WTC11 (cell line): ENCODE measurements at regions not wholly inside any gene's neighbourhood (a gene's known extent, or its start where the extent isn't known, plus 50 kb on each side); places are given as distances from the start of the nearest gene placed in this dataset.

Source experiments
- E2F1 ChIP-seq: sonication (generic); formaldehyde crosslinking; IDR thresholded peaks from 2 replicates; pipeline ENCODE4 v1.8.0; 2022; ENCODE audit warnings: mild to moderate bottlenecking, missing genetic modification reagents
- ETV6 ChIP-seq: sonication (generic); formaldehyde crosslinking; IDR thresholded peaks from 2 replicates; pipeline ENCODE4 v1.8.1; 2022; ENCODE audit warnings: mild to moderate bottlenecking, missing genetic modification reagents
- GABPB1 ChIP-seq: sonication (generic); formaldehyde crosslinking; IDR thresholded peaks from 2 replicates; pipeline ENCODE4 v1.8.1; 2023; ENCODE audit warnings: mild to moderate bottlenecking, missing genetic modification reagents
- TCF7 ChIP-seq: sonication (generic); formaldehyde crosslinking; IDR thresholded peaks from 2 replicates; pipeline ENCODE4 v1.8.0; 2022; ENCODE audit warnings: mild to moderate bottlenecking, low read depth, missing genetic modification reagents, moderate library complexity
- TEAD4 ChIP-seq: sonication (generic); formaldehyde crosslinking; IDR thresholded peaks from 2 replicates; pipeline ENCODE4 v1.8.0; 2022; ENCODE audit warnings: mild to moderate bottlenecking, missing genetic modification reagents
- USF1 ChIP-seq: sonication (generic); formaldehyde crosslinking; IDR thresholded peaks from 2 replicates; pipeline ENCODE4 v1.8.0; 2022; ENCODE audit warnings: mild to moderate bottlenecking, missing genetic modification reagents
- ZNF121 ChIP-seq: sonication (generic); formaldehyde crosslinking; IDR thresholded peaks from 2 replicates; pipeline ENCODE4 v1.8.0; 2023; ENCODE audit warnings: missing genetic modification reagents
- ZNF416 ChIP-seq: fragments of 250-450 bp; sonication (Bioruptor Pico); IDR thresholded peaks from 2 replicates; pipeline ENCODE4 v1.9.0; 2021; ENCODE audit warnings: mild to moderate bottlenecking, inconsistent platforms
- ZNF671 ChIP-seq: fragments of 250-450 bp; sonication (Bioruptor Pico); IDR thresholded peaks from 2 replicates; pipeline ENCODE4 v1.8.0; 2021; ENCODE audit warnings: mild to moderate bottlenecking
- TF ChIP-seq, protein P1 (sequence below): fragments of 200-600 bp; IDR thresholded peaks from 2 replicates; pipeline ENCODE4 v1.8.0; 2022; ENCODE audit warnings: antibody characterized with exemption

DNA sequence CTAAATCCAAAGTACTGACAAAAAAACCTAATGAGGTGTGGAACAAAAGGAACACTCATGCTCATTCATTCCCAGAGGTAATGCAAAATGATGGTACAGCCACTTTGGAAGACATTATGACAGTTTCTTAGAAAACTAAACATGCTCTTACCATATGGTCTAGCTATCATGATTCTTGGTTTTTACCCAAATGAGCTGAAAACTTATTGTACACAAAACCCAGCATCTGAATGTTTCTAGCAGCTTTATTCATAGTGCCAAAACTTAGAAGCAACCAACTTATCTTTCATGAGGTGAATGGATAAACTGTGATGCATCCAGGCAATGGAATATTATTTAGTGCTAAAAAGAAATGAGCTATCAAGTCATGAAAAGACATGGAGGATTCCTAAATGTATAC is 318.4 kb upstream of the OLFM3 start:
- TF ChIP-seq ZNF416 (CRISPR knock-in tag) (no peak), TEAD4 (CRISPR knock-in tag) (no peak), ZNF121 (CRISPR knock-in tag) (no peak), E2F1 (CRISPR knock-in tag) (no peak), GABPB1 (no peak), ETV6 (CRISPR knock-in tag) (no peak), USF1 (CRISPR knock-in tag) (no peak), ZNF671 (no peak), TCF7 (CRISPR knock-in tag) (no peak)
- TF ChIP-seq, protein P1, sequence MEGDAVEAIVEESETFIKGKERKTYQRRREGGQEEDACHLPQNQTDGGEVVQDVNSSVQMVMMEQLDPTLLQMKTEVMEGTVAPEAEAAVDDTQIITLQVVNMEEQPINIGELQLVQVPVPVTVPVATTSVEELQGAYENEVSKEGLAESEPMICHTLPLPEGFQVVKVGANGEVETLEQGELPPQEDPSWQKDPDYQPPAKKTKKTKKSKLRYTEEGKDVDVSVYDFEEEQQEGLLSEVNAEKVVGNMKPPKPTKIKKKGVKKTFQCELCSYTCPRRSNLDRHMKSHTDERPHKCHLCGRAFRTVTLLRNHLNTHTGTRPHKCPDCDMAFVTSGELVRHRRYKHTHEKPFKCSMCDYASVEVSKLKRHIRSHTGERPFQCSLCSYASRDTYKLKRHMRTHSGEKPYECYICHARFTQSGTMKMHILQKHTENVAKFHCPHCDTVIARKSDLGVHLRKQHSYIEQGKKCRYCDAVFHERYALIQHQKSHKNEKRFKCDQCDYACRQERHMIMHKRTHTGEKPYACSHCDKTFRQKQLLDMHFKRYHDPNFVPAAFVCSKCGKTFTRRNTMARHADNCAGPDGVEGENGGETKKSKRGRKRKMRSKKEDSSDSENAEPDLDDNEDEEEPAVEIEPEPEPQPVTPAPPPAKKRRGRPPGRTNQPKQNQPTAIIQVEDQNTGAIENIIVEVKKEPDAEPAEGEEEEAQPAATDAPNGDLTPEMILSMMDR: no peak
